Astrocyte of the spinal cord (primary cell): ENCODE measurements at regions not wholly inside any gene's neighbourhood (a gene's known extent, or its start where the extent isn't known, plus 50 kb on each side); places are given as distances from the start of the nearest gene placed in this dataset.
"Not testable (repeated sequence)": the region's sequence is repeated elsewhere in the genome, so short reads cannot be mapped to it uniquely, and the experiment has no call there.

Experiments used
- DNase-seq: peaks from one replicate; pipeline ENCODE4 v3.0.0; 2011; ENCODE audit warnings: low read depth, low spot score
- H3K4me3 ChIP-seq: 2 replicates; pipeline ENCODE4 v1.5.1; 2011; ENCODE audit warnings: low read depth, mild to moderate bottlenecking, low read length, moderate library complexity
- in situ Hi-C: cut with HindIII; loops from 2 replicates; pipeline ENCODE4 v1.10.0; 2017; ENCODE audit warnings: low sequenced_read_pairs
- TF ChIP-seq, protein P1 (sequence below): IDR thresholded peaks from 2 replicates; pipeline ENCODE4 v1.5.1; 2012; ENCODE audit warnings: low read depth, mild to moderate bottlenecking, low read length, inconsistent platforms

GRCh38 chr19:5285311-5285710 is 55.3 kb downstream of the PTPRS start:
- DNase-seq, result no peak
- in situ Hi-C loops, result no loop called here
- H3K4me3 ChIP-seq, result no peak overlapping the region
- TF ChIP-seq, protein P1, sequence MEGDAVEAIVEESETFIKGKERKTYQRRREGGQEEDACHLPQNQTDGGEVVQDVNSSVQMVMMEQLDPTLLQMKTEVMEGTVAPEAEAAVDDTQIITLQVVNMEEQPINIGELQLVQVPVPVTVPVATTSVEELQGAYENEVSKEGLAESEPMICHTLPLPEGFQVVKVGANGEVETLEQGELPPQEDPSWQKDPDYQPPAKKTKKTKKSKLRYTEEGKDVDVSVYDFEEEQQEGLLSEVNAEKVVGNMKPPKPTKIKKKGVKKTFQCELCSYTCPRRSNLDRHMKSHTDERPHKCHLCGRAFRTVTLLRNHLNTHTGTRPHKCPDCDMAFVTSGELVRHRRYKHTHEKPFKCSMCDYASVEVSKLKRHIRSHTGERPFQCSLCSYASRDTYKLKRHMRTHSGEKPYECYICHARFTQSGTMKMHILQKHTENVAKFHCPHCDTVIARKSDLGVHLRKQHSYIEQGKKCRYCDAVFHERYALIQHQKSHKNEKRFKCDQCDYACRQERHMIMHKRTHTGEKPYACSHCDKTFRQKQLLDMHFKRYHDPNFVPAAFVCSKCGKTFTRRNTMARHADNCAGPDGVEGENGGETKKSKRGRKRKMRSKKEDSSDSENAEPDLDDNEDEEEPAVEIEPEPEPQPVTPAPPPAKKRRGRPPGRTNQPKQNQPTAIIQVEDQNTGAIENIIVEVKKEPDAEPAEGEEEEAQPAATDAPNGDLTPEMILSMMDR, result no peak

DNA sequence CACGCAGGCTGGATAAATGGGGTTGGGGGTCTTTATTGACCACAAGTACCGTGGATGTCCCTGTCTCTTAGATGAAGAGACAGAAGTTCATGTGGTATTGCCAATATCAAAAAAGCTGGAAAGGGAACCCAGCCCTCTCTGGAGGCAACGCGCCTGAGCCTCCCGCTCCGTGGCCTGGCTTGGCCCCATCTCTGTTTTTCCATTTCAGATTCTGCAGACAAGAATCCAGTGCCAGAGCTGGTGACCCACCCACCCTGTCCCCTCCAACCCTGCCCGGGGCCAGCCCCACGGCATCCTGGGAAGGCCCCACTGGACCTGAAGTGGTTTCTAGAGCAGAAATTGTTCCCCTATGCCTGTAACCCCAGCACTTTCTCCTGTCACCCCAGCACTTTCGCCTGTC is 57.7 kb downstream of the PTPRS start:
- DNase-seq, result no peak
- no peak overlapping the region for H3K4me3 ChIP-seq
- TF ChIP-seq, protein P1, result no peak
- in situ Hi-C loops, result no loop called here

DNA sequence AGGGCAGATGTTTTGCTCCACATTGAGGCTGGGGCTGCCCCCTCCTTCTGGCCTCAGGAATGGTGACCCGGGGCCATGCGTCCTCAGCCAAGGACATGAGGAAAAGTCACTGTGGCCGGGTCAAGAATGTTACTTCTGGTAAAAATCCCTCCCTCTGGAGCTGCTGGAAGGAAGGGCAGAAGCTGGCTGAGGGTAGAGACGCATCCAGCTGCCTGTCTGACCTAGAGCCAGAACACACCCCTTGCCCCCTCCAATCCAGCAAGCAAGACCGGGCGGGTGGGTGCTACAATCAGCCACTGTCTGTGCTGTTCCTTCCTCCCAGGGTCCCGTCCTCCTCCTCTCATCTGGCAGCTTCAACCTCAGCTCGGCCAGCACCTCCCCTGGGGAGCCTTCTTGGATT is 59.0 kb downstream of the PTPRS start:
- no peak overlapping the region for H3K4me3 ChIP-seq
- DNase-seq, result no peak
- TF ChIP-seq, protein P1, result no peak
- in situ Hi-C loops, result no loop called here

- in situ Hi-C loops, H3K4me3 ChIP-seq, DNase-seq: not testable (repeated sequence)
These were observed 64.9 kb downstream of the PTPRS start for GRCh38 chr19:5275668-5276067.

- TF ChIP-seq, protein P1, result no peak
- H3K4me3 ChIP-seq, result no peak overlapping the region
- no peak for DNase-seq
- in situ Hi-C loops, result no loop called here
These were observed 66.8 kb downstream of the PTPRS start for GRCh38 chr19:5273782-5274181.

DNA sequence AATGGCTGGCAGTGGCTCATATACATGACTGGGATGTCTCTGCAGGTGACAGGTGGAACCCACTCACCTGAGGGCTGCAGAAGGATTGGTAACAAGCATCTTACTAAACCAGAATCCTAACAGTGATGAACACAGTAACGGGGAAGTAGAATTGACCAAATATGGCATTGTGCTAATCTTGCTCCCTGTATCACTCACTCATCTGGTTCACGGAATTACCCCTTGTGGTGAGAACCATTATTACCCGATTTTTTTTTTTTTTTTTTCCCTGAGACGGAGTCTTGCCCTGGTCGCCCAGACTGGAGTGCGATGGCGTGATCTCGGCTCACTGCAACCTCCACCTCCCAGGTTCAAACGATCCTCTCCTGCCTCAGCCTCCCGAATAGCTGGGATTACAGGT is 69.5 kb downstream of the PTPRS start:
- in situ Hi-C loops, result no loop called here
- no peak for DNase-seq
- TF ChIP-seq, protein P1, result no peak
- H3K4me3 ChIP-seq, result no peak overlapping the region

DNA sequence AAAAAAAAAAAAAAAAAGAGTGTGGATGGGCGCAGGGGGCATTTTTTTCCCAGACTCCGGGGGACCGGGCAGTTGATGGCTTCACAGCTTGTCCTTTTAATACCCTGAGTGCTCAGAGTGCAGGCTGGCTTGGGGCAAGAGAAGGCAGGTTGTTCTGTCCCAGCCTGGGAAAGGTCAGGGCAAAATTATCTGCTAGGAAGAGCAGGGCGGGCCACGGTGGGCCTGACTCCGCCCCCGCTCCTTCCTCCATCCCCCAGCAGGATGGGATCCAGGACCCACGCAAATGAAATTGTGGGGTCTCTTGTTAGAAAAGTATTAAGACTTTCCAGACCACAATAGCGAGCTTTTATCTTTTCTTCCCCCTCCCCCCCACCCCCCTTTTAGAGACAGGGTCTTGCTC is 70.7 kb downstream of the PTPRS start:
- no peak overlapping the region for H3K4me3 ChIP-seq
- no peak for DNase-seq
- in situ Hi-C loops, result no loop called here
- TF ChIP-seq, protein P1, result no peak
